T-helper 2 cell treated with Interferon-gamma antibody and Interleukin-4, amounts not matched to agents 100 ng/mL and 5 ng/mL, for 36 hours (primary cell): ENCODE measurements at regions not wholly inside any gene's neighbourhood (a gene's known extent, or its start where the extent isn't known, plus 50 kb on each side); places are given as distances from the start of the nearest gene placed in this dataset.

Source experiments
- intact Hi-C: fragments of 100-400 bp; cut with micrococcal nuclease; formaldehyde crosslinking; loops from one replicate; pipeline ENCODE4 v1.15.1; 2023

GRCh38 chr7:115101199-115101598 is 179.3 kb downstream of the MDFIC start:
- intact Hi-C loops: no loop called here

GRCh38 chr7:115099906-115100305 is 178.0 kb downstream of the MDFIC start:
- intact Hi-C loops: no loop called here

- intact Hi-C loops: no loop called here
These were observed 175.3 kb downstream of the MDFIC start for GRCh38 chr7:115097175-115097671.

GRCh38 chr7:115096262-115096661 is 174.4 kb downstream of the MDFIC start:
- intact Hi-C loops: no loop called here

- intact Hi-C loops: no loop called here
These were observed 172.3 kb downstream of the MDFIC start for GRCh38 chr7:115094163-115094562.

- intact Hi-C loops: loop anchor here (5.0 kb wide), 1 partner anchor 33 kb away; no protein-coding TSS in a partner anchor
These were observed 167.0 kb downstream of the MDFIC start for GRCh38 chr7:115088893-115089292.

GRCh38 chr7:115087437-115087836 is 165.5 kb downstream of the MDFIC start:
- intact Hi-C loops: loop anchor here (5.0 kb wide), 1 partner anchor 35 kb away; no protein-coding TSS in a partner anchor

- intact Hi-C loops: loop anchor here (5.0 kb wide), 1 partner anchor 36 kb away; no protein-coding TSS in a partner anchor
These were observed 164.4 kb downstream of the MDFIC start for GRCh38 chr7:115086146-115086841.

GRCh38 chr7:115085421-115085820 is 163.5 kb downstream of the MDFIC start:
- intact Hi-C loops: loop anchor here (5.0 kb wide), 1 partner anchor 37 kb away; no protein-coding TSS in a partner anchor

- intact Hi-C loops: no loop called here
These were observed 162.0 kb downstream of the MDFIC start for GRCh38 chr7:115083935-115084334.

GRCh38 chr7:115081772-115082171 is 159.9 kb downstream of the MDFIC start:
- intact Hi-C loops: no loop called here

- intact Hi-C loops: no loop called here
These were observed 157.0 kb downstream of the MDFIC start for GRCh38 chr7:115078851-115079250.

GRCh38 chr7:115078386-115078785 is 156.5 kb downstream of the MDFIC start:
- intact Hi-C loops: no loop called here

- intact Hi-C loops: no loop called here
These were observed 148.4 kb downstream of the MDFIC start for GRCh38 chr7:115070311-115070710.
